ENCODE measurements at regions not wholly inside any gene's neighbourhood (a gene's known extent, or its start where the extent isn't known, plus 50 kb on each side); places are given as distances from the start of the nearest gene placed in this dataset.
"Not testable (repeated sequence)": the region's sequence is repeated elsewhere in the genome, so short reads cannot be mapped to it uniquely, and the experiment has no call there.

- no peak overlapping the region for H3K27ac ChIP-seq
- peak; percentile 65 for TF ChIP-seq CTCF (conservative IDR thresholded peaks at IDR 0.05)
Measured at GRCh38 chr13:23087880-23088279, 92.9 kb upstream of the SGCG start.

- H3K27ac ChIP-seq, result no peak overlapping the region
- TF ChIP-seq CTCF (conservative IDR thresholded peaks at IDR 0.05), result no peak
Measured at GRCh38 chr13:23098161-23098907, 82.4 kb upstream of the SGCG start.

DNA sequence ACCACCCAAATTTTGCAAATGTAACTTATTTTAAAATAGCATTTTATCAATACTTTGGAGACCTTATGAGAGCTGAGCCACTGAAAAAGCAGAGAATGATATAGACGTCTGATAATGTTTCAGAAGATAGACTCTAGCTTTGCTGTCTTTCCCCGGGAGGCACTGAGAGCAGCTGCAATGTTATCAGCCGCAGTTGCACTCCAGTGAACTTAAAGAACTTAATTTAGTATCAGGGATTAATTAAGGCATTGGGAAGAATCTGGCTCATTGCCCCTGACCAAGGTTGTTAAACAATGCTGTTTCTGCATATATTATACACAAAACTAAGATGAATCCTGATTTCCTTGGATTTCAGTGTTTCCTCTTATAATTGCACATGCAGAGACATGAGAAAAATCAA lies 75.7 kb upstream of the SGCG start:
- no peak for TF ChIP-seq CTCF (conservative IDR thresholded peaks at IDR 0.05)
- no peak overlapping the region for H3K27ac ChIP-seq

DNA sequence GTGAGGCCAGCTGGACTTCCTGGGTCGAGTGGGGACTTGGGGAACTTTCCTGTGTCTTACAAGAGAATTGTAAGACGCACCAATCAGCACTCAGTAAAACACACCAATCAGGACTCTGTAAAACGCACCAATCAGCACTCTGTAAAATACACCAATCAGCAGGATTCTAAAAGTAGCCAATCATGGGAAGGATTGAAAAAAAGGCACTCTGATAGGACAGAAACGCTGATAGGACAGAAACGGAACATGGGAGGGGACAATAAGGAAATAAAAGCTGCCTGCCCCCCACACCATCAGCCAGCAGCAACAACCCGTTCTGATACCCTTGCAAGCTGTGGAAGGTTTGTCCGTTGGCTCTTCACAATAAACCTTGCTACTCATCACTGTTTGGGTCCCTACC lies 73.1 kb upstream of the SGCG start:
- no peak overlapping the region for H3K27ac ChIP-seq
- no peak for TF ChIP-seq CTCF (conservative IDR thresholded peaks at IDR 0.05)

- TF ChIP-seq CTCF (conservative IDR thresholded peaks at IDR 0.05), result no peak
- H3K27ac ChIP-seq, result no peak overlapping the region
Measured at GRCh38 chr13:23119131-23119530, 61.6 kb upstream of the SGCG start.

- not testable (repeated sequence) for H3K27ac ChIP-seq
Measured at GRCh38 chr13:23127540-23127939, 53.2 kb upstream of the SGCG start.

- no peak for TF ChIP-seq CTCF (conservative IDR thresholded peaks at IDR 0.05)
Measured at GRCh38 chr13:23129331-23129730, 51.4 kb upstream of the SGCG start.

More at GRCh38 chr13:23129331-23129730, 51.4 kb upstream of the SGCG start:
- no peak overlapping the region for H3K27ac ChIP-seq
